ENCODE measurements at regions not wholly inside any gene's neighbourhood (a gene's known extent, or its start where the extent isn't known, plus 50 kb on each side); places are given as distances from the start of the nearest gene placed in this dataset.

DNA sequence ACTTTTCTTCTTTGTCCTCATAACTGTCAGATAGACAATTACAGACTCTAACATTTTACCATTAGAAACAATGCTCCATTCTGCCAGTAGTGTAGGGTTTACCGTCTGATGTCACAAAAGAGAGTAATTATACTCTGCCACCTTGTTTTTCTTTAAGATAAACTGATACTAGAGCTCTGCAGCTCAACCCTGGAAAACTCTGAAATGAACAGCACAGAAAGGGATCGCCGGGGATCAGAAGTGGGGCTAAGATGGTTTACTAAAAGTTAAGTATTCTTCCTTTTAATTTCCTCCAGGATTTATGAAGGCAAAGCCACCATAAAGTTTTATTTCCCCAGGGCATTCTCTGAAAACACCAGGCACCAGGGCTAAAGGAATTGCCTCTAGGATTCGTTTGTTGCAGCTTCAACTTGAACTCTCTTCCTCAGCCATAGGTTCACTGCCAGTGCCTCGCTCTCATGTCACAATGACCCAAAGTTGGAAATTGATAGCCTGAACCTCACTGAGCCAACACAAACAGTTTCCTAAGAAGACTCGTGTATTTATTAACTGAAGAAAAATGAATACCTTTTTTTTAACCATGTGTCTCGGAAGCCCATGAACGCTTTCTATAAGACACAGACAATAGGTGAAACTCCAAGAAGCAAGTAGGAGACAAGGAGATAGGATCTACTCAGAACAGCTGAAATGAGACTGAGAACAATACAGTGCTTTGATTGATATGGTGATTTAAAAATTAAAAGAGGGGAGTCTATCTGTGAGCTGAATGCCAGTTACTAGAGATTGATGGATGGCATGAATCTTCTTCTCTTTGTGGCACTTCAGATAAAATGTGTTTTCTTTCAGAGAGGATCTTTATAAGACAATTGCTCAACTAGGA lies 121.5 kb upstream of the SPATS2L start:
- TF ChIP-seq POLR2A (IDR thresholded peaks at IDR 0.05; ENCODE audit: low read length), result no peak
- no peak for TF ChIP-seq GATA1 (IDR thresholded peaks at IDR 0.05; ENCODE audit: low read depth, low read length)

Data from erythroblast (primary cell).